GM03348 (cell line): ENCODE measurements at regions not wholly inside any gene's neighbourhood (a gene's known extent, or its start where the extent isn't known, plus 50 kb on each side); places are given as distances from the start of the nearest gene placed in this dataset.
"Not testable (repeated sequence)": the region's sequence is repeated elsewhere in the genome, so short reads cannot be mapped to it uniquely, and the experiment has no call there.

ENCODE experiments used
- DNase-seq: peaks from one replicate; pipeline ENCODE4 v3.0.0; 2012; ENCODE audit warnings: low spot score

DNA sequence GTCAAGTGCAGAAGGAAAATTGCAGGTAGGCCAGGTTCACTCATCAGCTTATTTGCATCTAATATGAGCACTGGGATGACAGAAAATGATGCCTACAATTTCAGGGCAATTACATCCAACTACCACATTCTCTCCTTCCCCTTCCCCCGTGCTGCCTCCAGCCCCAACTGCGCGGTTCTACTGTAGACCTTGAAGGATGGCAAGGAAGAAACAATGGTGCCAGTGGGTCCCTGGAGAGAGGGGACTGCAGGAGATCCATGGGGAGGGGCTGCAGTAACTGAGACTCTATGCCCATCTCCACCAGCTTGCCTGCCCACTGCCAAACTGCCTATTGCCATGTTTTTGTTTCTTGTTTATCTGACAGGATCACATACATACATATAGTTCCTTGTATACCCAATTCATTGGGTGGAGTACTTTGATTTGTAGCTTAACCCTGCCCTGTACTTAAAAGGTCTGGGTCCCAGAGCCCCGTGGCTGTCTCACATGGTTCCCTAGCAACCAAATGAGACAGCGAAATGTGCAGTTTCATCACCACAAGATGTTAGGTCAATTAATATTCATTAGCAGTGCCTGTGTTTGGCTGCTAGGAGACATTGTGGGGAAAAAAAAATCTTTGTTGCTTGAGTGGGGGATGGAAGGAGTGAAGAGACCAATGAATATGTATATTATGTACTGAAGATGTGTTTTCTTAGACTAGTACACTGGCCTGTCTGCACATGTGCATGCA, 253.5 kb upstream of the PLET1 start:
- no peak for DNase-seq

GRCh38 chr11:112516261-112516660, 255.6 kb upstream of the PLET1 start:
- DNase-seq = no peak

- DNase-seq = no peak
Observed at GRCh38 chr11:112516755-112517154, 256.1 kb upstream of the PLET1 start.

DNA sequence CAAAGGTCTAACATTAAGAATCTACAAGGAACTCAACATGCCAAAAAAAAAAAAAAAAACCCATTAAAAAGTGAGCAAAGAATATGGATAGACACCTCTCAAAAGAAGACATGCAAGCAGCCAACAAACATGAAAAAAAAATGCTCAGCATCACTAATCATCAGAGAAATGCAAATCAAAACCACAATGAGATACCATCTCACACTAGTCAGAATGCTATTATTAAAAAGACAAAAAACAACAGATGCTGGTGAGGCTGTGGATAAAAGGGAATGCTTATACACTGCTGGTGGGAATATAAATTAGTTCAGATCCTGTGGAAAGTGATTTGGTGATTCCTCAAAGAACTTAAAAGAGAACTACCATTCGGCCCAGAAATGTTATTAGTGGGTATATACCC, 257.7 kb upstream of the PLET1 start:
- no peak for DNase-seq

DNA sequence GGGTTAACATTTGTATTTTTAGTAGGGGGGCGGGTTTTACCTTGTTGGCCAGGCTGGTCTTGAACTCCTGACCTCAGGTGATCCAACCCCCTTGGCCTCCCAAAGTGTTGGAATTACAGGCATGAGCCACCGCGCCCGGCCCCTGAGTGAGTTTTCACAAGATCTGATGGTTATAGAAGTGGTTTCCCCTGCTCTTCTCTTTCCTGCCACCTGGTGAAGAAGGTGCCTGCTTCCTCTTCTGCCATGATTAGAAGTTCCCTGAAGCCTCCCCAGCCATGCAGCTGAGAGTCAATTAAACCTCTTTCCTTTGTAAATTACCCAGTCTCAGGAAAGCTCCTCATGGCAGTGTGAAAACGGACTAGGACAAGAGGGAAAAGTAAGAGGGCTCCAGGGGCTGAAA, 259.1 kb upstream of the PLET1 start:
- no peak for DNase-seq

DNA sequence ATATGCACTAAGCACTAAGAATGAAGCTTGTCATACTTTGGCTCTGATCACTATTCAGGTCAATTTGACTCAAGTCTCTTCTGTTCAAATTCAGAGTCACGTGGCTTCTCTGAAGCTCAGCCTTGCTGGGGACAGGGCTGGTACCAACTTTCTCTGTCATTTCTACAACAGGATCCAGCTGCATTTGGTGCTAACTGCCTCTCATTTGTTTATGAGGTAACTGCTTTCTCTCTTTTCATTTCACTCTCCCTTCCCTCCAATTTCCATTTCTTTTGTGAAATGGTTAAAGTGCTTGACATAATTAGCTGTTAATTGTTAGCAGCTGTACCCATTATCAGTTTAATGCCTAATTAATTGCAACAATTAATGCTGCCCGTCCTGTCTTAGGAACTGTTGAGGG, 259.7 kb upstream of the PLET1 start:
- DNase-seq = no peak

- DNase-seq = no peak
Observed at GRCh38 chr11:112522536-112522935, 261.9 kb upstream of the PLET1 start.

DNA sequence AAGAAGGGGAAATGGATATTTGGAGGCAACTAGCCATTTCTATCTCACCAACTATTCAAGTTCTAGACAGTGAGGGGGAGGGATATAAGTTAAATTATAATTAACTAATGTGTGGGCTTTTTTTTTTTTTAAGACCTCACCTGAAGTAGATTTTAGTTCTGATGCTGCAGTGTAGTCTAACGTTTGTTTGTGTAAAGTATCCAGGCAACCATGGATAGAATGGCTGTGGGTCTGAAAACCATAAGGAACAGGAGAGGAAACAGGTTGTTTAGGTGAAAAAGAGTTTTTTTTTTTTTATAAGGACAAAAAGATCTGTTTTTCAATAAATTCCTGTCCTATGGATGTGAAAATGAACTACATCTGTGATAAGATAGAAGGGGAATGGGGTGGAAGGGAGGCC, 262.4 kb upstream of the PLET1 start:
- DNase-seq = no peak

GRCh38 chr11:112523477-112523876, 262.8 kb upstream of the PLET1 start:
- no peak for DNase-seq

DNA sequence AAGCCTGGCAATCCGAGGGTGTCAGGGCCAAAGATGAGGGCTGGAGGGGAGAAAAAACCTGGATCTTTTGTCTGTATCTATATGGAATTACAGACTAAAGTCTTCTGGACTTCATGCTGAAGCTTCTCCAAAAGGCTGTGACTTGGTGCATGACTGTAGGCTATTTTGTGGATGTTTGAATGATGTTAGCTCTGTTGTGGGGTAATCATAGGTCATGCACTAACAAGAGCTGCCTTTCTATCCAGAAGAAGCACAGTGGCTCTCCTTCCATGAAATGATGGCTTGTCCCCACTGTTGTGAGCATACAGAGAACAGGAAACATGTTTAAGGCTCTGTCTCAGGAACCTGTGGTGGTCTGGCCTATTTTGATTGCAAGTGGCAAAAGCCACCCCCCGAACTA, 263.3 kb upstream of the PLET1 start:
- DNase-seq = no peak

DNA sequence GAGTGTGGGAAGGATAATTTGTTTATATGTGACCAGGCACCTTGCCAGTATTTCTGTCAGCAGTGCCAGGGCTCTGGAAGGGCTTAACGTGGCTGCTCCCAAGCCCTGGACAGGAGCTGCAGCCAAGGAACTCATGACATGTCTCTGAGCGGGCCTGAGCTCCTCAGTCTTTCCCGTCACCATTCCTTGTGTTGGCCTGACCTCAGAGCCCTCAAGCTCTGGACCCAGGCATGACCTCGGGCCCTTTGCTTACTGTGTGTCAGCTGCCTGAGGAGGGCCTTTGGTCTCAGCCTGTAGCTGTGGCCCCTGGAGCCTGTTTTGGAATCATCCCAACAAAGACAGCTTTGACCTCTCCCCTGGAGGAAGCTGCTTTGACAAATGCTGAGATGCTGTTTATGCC, 264.1 kb upstream of the PLET1 start:
- no peak for DNase-seq

DNA sequence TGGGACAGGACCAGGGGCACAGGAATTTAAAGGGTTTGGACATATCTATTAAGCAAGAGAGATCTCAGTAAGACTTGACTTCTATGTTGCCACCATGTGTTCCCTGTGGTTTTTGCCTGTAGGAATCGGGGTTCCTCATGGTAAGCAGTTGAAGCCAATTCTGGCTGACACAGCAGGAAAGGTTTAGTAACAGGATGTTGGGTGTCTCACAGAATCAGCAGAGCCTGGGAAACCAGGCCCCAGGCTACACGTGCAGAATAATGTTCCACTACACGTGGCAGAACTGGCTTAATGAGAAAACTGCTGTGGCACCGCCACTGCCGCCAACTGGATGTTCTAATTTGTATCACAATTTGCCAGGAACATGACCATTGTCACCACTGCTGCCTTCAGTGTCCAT, 264.6 kb upstream of the PLET1 start:
- DNase-seq = no peak

GRCh38 chr11:112525844-112526590, 265.4 kb upstream of the PLET1 start:
- DNase-seq = no peak

DNA sequence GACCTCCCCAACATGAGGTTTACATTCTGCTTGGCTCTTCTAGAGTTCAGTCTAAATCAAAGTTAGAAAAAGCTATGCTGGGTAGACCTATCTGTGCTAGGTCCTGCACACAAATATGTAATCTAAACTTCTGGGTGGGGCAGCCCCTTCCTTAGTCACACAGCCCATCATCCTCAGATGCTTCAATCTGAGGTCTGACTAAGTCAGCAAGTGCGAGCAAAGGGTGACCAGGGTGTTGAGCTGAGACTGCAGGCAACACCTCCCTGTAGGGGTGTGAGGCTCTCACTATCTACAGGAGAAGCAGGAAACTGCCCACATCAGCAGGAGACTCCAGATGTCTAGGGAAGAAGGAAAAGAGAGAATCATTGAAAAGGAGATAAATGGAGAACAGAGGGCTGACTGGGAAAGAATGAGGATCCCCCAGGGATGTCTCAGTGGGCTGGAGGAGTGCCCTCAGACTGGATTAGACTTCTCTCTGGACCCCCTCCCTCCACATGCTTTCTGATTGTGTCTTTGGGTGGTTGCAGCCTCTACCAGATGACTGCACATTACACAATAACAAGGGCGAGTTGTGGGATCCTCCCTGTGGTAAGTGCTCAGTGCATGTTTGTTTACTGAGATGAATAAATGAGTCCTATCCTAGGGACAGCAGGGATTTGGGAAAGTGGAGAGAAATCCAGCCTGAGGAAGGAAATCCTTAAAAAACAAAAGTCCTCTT, 266.2 kb upstream of the PLET1 start:
- DNase-seq = peak; percentile 24

GRCh38 chr11:112529071-112529470, 268.4 kb upstream of the PLET1 start:
- DNase-seq = no peak

GRCh38 chr11:112532506-112532905, 271.8 kb upstream of the PLET1 start:
- DNase-seq = no peak

- no peak for DNase-seq
Observed at GRCh38 chr11:112533682-112534081, 273.0 kb upstream of the PLET1 start.

- DNase-seq = no peak
Observed at GRCh38 chr11:112534208-112534607, 273.5 kb upstream of the PLET1 start.

- DNase-seq = no peak
Observed at GRCh38 chr11:112537026-112537425, 276.4 kb upstream of the PLET1 start.

DNA sequence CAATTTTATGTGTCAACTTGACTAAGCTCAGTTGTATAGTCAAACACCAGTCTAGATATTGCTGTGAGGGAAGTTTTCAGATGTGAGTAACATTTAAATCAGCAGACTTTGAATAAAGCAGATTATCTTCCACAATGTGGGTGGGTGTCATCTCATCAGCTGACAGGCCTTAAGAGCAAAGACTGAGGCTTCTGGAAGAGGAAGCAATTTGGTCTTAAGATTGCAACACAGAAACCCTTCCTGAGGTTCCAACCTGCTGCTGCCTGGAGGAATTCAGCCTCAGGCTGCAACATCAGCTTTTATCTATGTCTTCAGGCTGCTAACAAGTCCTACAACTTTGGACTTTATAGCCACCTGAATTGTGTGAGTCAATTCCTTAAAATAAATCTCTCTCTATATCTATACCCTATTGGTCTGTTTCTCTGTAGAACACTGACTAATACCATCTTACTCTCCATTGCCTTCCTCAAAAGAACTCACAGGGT, 277.2 kb upstream of the PLET1 start:
- DNase-seq = no peak

- DNase-seq = no peak
Observed at GRCh38 chr11:112538534-112539280, 278.0 kb upstream of the PLET1 start.

GRCh38 chr11:112539281-112539555, 278.6 kb upstream of the PLET1 start:
- not testable (repeated sequence) for DNase-seq

- DNase-seq = no peak
Observed at GRCh38 chr11:112539741-112540140, 279.1 kb upstream of the PLET1 start.
